ENCODE measurements at regions not wholly inside any gene's neighbourhood (a gene's known extent, or its start where the extent isn't known, plus 50 kb on each side); places are given as distances from the start of the nearest gene placed in this dataset.

DNA sequence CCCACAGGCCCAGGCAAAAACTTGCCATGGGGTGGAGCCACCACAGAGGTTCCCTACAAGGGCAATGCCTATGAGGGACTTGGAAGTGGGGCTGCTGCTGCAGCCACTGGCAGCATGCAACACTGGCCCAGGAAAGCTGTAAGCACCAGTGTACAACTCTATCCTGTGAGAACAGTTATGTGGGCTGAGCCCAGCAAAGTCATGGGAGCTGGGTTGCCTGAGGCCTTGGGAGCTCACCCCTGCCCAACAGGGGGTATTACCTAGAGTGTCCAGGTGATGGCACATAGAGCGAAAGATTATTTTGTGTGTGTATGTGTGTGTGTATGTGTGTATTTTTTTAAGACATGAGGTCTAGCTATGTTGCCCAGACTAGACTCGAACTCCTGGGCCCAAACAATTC is 57.0 kb downstream of the TANC2 start:
- TF ChIP-seq, protein P1, sequence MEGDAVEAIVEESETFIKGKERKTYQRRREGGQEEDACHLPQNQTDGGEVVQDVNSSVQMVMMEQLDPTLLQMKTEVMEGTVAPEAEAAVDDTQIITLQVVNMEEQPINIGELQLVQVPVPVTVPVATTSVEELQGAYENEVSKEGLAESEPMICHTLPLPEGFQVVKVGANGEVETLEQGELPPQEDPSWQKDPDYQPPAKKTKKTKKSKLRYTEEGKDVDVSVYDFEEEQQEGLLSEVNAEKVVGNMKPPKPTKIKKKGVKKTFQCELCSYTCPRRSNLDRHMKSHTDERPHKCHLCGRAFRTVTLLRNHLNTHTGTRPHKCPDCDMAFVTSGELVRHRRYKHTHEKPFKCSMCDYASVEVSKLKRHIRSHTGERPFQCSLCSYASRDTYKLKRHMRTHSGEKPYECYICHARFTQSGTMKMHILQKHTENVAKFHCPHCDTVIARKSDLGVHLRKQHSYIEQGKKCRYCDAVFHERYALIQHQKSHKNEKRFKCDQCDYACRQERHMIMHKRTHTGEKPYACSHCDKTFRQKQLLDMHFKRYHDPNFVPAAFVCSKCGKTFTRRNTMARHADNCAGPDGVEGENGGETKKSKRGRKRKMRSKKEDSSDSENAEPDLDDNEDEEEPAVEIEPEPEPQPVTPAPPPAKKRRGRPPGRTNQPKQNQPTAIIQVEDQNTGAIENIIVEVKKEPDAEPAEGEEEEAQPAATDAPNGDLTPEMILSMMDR (IDR thresholded peaks at IDR 0.05; ENCODE audit: insufficient read depth, low read length, poor library complexity, severe bottlenecking) = no peak
- no peak for TF ChIP-seq EZH2phosphoT487 (conservative IDR thresholded peaks at IDR 0.05; ENCODE audit: low read length)
